ENCODE measurements at regions not wholly inside any gene's neighbourhood (a gene's known extent, or its start where the extent isn't known, plus 50 kb on each side); places are given as distances from the start of the nearest gene placed in this dataset.
A peak's percentile ranks its signal among the peaks of the same experiment; 100 is the strongest.
"Not testable (repeated sequence)": the region's sequence is repeated elsewhere in the genome, so short reads cannot be mapped to it uniquely, and the experiment has no call there.

DNA sequence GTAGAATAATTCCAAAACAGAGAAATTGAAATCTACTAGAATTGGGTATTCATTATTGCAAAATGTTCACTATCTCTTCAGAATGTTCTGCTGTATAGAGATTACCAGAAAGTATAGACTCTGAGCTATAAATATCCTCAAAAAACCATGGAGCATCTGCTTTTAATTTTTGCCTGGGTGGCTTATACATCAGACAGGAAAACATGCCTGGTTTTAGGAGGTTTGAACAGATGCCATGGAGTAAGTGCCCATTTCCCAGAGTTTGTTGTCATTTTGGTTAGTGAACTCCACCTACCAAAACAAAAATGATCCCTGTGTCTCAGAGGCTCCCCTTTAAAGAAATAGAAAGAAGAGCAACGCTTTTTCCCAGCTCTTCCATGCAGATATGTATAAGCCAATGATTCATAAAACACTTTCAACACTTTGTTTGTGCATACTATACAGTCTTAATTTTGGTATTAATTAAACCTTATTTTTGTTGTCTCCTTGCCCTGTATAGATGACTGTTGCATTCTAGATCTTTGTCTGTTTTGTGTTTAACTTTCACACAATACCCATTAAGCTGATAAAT lies 68.7 kb downstream of the MEPE start:
- peak; percentile 26 for DNase-seq (ENCODE audit: low spot score)

DNA sequence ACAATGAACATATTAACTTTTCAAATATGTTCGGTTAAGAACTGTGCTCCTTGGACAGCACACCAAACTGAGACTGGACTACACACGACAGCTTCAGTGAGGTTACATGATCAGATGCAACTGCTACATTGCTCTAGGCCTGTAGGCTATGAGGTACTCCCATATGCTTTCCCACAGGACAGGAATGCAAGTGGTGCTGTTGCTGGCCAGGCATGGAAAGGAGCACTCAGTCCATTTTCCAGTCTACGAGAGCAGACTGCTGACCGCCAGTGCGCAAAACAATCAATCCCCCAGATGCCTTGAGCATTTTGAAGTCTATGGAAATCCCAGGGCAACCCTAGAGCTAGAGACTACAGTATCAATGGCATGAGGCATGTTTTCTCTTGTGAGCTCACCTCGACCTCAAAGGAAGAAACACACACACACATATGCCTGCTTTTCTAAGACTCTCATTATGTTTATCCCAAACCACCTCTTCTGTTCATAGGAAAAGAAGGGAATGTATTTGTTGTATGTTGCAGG lies 70.8 kb upstream of the SPP1 start:
- DNase-seq (ENCODE audit: low spot score), result no peak

DNA sequence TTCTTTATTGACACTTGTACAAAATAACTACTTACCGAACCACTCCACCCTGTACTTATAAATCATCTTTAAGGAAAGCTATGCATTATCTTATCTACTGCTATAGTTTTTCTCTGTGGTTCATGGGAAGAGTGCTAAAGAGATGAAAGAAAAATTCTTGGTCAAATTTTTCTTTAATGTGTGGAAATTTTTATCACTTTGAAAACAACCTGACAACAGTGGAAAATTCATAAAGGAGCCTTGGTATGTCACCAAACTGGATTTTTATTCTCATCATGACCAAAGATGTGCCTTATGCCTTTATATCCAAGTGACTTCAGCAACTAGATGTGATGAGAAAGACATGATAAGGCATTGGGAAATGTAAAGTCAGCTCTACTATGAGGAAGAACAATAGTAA lies 67.2 kb upstream of the SPP1 start:
- DNase-seq (ENCODE audit: low spot score), result no peak

DNA sequence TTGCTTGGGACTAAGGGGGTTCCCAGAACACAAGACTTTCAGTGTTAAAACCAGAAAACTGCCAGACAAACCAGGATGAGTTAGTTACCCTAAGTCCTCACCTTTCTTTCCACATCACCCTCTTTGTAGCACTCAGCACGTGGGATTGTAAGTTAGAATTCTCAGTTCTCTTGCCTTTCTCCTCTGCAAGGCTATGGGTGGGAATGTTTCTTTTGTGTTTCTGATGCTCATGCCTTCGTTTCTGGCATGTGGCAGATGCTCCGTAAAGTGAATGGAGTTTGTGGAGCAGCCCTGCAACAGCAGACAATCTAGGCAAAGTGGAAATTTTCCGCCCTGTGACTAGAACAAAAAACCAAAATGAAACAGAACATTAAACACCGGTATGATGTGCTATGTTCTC lies 64.7 kb upstream of the SPP1 start:
- no peak for DNase-seq (ENCODE audit: low spot score)

DNA sequence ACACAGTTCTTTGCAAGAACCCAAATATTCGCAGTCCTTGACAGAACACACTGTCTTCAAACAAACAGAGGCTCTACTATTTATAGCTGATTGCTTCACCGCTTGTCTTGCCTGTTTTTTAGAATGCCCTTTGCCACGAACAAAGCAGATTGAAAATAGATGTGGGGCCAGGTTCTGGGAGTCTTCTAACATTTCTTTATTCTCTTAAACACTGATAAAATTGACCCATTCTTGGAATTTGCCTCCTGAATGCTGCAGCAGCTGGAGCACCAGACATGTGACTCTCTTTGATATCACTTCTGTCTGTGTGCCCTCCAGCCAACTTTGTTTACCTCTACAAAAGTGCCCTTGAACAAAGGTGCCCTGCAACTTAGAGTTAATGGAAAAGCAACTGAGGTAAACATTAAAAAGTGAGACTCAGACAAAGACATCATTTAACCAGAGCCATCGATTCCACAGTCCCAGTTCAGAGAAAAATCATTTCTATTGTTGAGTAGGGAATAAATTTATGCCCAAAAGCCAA lies 64.2 kb upstream of the SPP1 start:
- DNase-seq (ENCODE audit: low spot score), result no peak

DNA sequence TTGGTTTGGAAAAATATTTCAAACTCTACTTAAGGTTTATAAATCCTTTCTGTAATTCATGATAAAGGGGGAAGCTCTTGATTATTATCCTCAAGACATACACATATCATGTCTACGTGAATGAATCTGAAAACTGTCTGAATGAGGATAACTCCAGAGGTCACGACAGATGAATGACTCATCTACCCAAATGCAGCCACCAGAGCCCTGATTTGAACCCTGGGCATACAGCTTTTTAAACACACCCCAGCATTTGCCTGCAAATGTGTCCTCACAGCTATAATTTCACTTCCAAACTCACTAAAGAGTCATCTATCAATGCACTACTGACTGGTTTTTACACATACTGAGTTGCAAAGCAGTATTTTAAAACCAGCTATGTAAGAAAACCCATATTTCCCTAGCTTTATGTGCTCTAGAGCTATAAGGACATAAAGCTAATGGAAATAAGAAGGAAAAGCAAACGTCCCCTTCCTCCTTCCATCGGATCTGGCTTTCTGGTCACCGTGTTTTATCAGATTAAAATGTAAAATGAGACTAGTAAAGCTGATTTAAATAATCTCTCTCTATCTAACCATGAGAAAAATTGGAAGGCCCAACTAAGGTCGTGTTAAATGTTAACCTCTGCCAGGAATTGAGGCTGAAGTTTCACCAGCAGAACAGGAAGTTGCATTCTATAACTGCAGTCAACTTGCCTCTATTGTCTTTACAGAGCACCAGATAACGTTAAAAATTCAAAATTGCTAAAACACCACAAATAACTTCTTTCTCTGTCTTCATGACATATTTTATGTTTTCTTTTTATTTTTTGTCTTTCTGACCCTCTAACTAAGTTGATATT lies 63.1 kb upstream of the SPP1 start:
- no peak for DNase-seq (ENCODE audit: low spot score)

DNA sequence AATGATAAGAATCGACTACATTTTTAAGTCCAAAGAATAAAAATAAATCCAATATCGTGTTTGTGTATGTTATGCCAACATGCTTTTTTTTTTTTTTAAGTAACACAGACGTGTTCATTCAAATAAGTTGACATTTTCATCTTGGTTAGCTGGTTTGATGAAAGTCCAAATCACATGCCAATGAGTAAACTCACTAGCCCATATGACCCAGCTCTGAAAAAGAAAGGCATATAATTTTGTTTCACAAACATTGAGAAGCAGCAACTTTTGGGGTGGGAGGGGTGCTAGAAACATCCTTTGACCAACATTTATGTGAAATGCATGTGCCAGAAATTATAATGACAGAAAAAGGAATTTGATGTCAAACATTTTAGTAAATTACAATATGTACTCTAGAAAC lies 61.6 kb upstream of the SPP1 start:
- peak; percentile 45 for DNase-seq (ENCODE audit: low spot score)

DNA sequence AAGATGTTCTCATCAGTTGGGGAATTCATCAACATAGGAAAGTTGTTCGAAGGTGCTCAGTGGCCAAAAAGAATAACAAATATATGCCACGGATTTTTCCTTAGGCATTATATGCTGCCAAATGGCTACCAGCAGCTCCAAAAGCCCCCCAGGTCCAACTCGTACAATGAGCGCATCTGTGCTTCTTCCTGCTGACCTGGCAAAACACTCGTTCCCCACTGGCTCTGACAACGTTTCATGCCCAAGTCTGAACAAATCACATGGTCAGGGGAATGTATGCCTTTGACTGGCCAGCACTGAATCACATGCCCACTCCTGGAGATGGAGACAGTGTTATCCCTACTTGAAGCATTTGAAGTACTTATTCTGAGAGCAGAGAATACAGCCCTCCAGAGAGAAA lies 59.9 kb upstream of the SPP1 start:
- DNase-seq (ENCODE audit: low spot score), result no peak

DNA sequence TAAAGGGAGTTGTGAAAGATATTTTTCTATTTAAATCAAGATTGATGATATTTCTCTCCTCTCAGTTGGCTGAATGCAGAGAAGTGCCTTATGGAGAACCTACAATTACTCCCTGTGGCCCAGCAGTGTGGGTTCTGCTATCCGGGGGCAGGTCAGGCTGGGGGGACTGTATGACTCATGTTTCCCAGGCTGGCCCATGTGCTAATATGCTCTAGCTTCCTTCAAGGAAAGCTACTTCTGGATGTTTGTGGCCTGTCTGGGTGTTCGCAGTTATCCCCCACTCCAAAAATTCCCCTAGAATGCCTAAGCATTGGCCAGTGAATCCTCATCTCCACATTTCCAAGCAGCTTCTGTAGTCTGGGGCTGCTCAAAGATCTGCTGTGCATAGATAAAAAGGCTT lies 58.9 kb upstream of the SPP1 start:
- DNase-seq (ENCODE audit: low spot score), result no peak

DNA sequence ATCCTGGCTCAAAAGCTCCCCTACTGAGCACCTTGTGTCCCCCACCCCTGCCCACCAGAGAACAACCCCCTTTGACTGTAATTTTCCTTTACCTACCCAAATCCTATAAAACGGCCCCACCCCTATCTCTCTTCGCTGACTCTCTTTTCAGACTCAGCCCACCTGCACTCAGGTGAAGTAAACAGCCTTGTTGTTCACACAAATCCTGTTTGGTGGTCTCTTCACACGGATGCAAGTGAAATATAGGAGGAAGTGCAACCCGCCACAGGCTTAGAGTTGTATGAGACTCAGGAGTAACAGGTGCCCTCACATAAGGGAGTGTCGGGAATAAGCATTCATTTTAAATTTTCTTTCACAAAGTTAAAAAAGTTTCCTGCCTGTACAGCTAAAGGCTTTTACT lies 57.6 kb upstream of the SPP1 start:
- not testable (repeated sequence) for DNase-seq (ENCODE audit: low spot score)

DNA sequence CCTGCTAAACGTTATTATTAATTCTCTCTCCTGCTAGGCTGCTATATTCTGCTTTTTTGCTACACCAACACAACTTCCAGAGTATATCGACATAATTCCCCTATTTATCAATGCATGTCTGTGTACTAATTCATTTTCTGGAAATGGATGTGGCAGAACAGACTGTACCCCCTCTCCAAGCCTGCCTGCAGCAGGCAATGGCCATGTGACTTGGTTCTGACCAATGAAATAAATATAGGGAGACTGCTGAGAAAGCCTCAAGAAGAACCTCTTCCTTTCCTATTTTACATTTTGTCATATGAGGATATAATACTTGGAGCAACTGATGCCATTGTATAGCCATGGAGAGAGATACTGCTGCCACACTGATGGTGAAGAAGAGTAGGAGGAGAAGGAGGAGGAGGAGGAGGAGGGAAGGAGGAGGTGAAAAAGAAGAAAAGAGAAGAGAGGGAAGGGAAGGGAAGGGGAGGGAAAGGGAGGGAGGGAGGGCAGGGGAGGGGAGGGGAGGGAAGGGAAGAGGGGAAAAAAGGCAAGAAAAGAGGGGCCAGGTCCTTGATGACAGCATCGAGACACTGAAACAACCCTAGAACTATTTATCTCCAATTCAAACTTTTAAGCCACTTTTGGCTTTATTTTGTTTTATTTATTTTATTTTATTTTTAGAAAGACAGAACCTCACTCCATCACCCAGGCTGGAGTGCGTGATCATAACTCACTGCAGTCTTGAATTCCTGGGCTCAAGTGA lies 57.0 kb upstream of the SPP1 start:
- no peak for DNase-seq (ENCODE audit: low spot score)

DNA sequence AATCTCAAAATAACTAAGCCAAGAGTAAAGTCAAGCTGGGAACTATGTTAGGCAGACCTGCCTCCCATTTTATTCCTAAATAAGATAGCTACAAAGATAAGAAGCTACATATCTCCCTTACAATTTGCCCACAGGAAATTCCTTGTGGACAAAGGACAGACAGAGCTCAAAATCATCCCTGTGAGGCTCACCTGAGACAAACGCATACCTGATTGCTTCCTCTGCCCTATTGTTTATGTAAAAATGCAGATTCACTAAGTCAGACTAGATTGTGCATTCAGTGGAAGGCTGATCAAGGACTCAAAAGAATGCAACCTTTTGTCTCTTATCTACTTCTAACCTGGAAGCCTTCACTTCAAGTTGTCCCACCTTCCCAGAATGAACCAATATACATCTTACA lies 56.2 kb upstream of the SPP1 start:
- DNase-seq (ENCODE audit: low spot score), result not testable (repeated sequence)

DNA sequence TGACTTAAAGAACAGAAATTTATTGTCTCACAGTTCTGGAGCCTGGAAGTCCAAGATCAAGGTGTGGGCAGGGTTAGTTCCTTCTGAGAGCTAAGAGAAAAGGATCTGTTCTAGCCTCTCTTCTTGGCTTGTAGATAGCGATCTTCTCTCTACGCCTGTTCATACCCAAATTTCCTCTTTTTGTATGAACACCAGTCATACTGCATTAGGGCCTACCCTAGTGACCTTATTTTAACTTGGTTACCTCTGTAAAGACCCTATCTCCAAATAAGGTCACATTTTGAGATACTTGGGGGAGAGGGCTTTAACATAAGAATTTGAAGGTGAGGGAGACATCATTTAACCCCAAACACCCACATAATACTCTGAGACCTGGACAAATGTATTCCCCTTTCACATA lies 55.6 kb upstream of the SPP1 start:
- DNase-seq (ENCODE audit: low spot score), result no peak

DNA sequence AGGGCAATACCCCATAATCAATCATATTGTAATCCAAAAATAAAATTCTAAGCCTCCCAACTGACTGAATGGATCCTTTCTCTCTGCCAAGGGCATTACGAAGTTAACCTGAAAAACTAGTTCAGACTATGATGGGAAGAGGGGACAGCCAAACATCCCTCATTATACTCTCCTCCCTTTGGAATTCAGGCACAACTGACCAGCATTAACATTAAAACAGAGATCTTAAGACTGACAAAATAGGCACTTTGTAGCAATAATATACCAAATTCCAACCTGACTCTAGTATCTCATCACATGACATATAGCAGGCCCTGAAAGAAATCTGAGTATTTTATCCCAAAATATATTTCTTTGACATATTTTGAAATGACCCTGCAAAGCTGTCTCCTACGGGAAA lies 55.0 kb upstream of the SPP1 start:
- DNase-seq (ENCODE audit: low spot score), result no peak

DNA sequence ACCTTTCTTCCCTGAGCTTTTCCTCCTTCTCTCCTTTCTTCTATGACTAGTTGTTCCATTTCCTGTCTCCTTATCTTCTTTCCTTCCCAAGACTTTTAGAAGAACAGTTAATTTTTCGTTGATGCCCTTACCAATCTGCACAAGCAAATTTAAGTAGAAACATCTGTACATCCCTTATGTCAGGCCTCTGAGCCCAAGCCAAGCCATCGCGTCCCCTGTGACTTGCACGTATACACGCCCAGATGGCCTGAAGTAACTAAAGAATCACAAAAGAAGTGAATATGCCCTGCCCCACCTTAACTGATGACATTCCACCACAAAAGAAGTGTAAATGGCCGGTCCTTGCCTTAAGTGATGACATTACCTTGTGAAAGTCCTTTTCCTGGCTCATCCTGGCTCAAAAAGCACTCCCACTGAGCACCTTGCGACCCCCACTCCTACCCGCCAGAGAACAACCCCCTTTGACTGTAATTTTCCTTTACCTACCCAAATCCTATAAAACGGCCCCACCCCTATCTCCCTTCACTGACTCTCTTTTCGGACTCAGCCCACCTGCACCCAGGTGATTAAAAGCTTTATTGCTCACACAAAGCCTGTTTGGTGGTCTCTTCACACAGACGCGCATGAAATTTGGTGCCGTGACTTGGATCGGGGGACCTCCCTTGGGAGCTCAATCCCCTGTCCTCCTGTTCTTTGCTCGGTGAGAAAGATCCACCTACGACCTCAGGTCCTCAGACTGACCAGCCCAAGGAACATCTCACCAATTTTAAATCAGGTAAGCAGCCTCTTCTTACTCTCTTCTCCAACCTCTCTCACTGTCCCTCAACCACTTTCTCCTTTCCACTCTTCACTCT lies 53.7 kb upstream of the SPP1 start:
- DNase-seq (ENCODE audit: low spot score), result not testable (repeated sequence)

DNA sequence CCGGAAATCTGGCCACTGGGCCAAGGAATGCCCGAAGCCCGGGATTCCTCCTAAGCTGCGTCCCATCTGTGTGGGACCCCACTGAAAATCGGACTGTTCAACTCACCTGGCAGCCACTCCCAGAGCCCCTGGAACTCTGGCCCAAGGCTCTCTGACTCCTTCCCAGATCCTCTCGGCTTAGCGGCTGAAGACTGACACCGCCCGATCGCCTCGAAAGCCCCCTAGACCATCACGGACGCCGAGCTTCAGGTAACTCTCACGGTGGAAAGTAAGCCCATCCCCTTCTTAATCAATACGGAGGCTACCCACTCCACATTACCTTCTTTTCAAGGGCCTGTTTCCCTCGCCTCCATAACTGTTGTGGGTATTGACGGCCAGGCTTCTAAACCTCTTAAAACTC lies 51.4 kb upstream of the SPP1 start:
- not testable (repeated sequence) for DNase-seq (ENCODE audit: low spot score)

Data from GM03348 (cell line).